ENCODE measurements at regions not wholly inside any gene's neighbourhood (a gene's known extent, or its start where the extent isn't known, plus 50 kb on each side); places are given as distances from the start of the nearest gene placed in this dataset.
"Not testable (repeated sequence)": the region's sequence is repeated elsewhere in the genome, so short reads cannot be mapped to it uniquely, and the experiment has no call there.

DNA sequence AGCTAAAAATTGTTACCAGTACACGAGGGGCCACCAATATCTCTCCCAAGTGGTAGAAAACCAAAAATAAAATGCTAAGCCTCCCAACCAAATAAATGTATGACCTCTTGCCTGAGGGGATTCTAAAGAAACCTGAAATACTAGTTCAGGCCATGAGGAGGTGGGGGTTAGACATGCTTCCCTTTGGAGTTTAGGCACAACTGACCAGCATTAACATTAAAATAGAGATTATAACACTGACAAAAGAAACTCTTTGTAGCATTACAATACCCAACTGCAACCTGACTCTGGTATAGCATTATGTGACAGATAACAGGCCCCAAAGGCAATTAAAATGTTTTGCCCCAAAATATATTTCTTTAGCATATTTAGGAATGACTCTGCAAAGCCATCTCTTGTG, 637.6 kb upstream of the PCDH11Y start:
- not testable (repeated sequence) for H2BK120ac ChIP-seq (ENCODE audit: low read depth, low read length); H3K23ac ChIP-seq (ENCODE audit: low read length); H4K5ac ChIP-seq (ENCODE audit: low read length); H3K27ac ChIP-seq (ENCODE audit: low read depth, low read length); H3K4me1 ChIP-seq (ENCODE audit: control insufficient read depth, low read depth, low read length); H2AK5ac ChIP-seq (ENCODE audit: low read length); H3K4me3 ChIP-seq (ENCODE audit: low read length); H3K9ac ChIP-seq (ENCODE audit: low read length); H3K56ac ChIP-seq (ENCODE audit: low read length); H2BK15ac ChIP-seq (replicated peaks; ENCODE audit: low read depth); H3K79me2 ChIP-seq (ENCODE audit: control insufficient read depth, insufficient read depth, low read length); H3K4ac ChIP-seq (ENCODE audit: low read depth, low read length); H3K79me1 ChIP-seq (ENCODE audit: low read length); H3K27me3 ChIP-seq (ENCODE audit: insufficient read depth, low read length, poor library complexity); H4K8ac ChIP-seq (ENCODE audit: low read depth, low read length); H3K4me2 ChIP-seq (ENCODE audit: low read length); H3K36me3 ChIP-seq (ENCODE audit: control insufficient read depth, insufficient read depth, low read length); H3K18ac ChIP-seq (ENCODE audit: low read length); H2BK5ac ChIP-seq (ENCODE audit: low read length)
- peak; percentile 0 for DNase-seq
- WGBS (ENCODE audit: extremely low coverage, insufficient coverage, low lambda C conversion rate), result no CpG with 5 or more reads among the region's 1 CpG

DNA sequence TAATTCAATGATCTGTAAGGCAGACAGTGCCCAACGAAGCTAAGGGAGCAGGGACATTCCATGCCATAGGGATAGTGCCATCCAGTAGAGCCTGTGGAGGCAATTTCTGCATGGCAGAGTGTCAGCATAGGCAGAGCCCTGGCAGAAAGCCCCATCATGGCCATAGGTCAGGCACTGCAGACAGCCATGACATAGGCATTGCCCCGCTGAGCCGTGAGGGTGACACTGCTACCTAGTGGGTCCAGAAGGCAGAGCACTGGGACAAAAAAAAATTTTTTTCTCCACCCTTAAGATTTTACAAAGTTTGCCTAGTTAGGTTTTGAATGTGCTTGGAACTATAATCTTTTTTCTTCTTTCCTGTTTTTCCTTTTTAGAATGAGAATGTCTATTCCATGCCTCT, 596.3 kb upstream of the PCDH11Y start:
- not testable (repeated sequence) for H3K79me1 ChIP-seq (ENCODE audit: low read length); H3K56ac ChIP-seq (ENCODE audit: low read length); H3K4ac ChIP-seq (ENCODE audit: low read depth, low read length); H4K5ac ChIP-seq (ENCODE audit: low read length); H3K4me3 ChIP-seq (ENCODE audit: low read length); H3K27me3 ChIP-seq (ENCODE audit: insufficient read depth, low read length, poor library complexity); H2BK120ac ChIP-seq (ENCODE audit: low read depth, low read length); H3K9ac ChIP-seq (ENCODE audit: low read length); H3K79me2 ChIP-seq (ENCODE audit: control insufficient read depth, insufficient read depth, low read length); H3K18ac ChIP-seq (ENCODE audit: low read length); H3K27ac ChIP-seq (ENCODE audit: low read depth, low read length); H2AK5ac ChIP-seq (ENCODE audit: low read length); H2BK5ac ChIP-seq (ENCODE audit: low read length); H3K36me3 ChIP-seq (ENCODE audit: control insufficient read depth, insufficient read depth, low read length); H3K4me1 ChIP-seq (ENCODE audit: control insufficient read depth, low read depth, low read length); H3K23ac ChIP-seq (ENCODE audit: low read length); H2BK15ac ChIP-seq (replicated peaks; ENCODE audit: low read depth); H4K8ac ChIP-seq (ENCODE audit: low read depth, low read length); H3K4me2 ChIP-seq (ENCODE audit: low read length)
- peak; percentile 26 for DNase-seq
- no CpG with 5 or more reads among the region's 3 CpGs for WGBS (ENCODE audit: extremely low coverage, insufficient coverage, low lambda C conversion rate)

Data from mesendoderm (in vitro differentiated cells).